Body of pancreas (tissue), 4 donors: ENCODE measurements at regions not wholly inside any gene's neighbourhood (a gene's known extent, or its start where the extent isn't known, plus 50 kb on each side); places are given as distances from the start of the nearest gene placed in this dataset.

Experiments used
- POLR2A ChIP-seq, 3 donors: fragments of 450-650 bp; IDR thresholded peaks; one replicate each; pipeline ENCODE4 v1.6.1; 2016; ENCODE audit warnings: antibody characterized with exemption in 3 of 3, mild to moderate bottlenecking in 2 of 3
- TF ChIP-seq, protein P1 (sequence below), 7 experiments: fragments of 450-650 bp in 4 of 7; fragments of 200-600 bp in 3 of 7; sonication (generic) in 3 of 7; IDR thresholded peaks; one replicate each; pipeline ENCODE4 v1.5.1; 2016 to 2019; ENCODE audit warnings: antibody characterized with exemption in 7 of 7

DNA sequence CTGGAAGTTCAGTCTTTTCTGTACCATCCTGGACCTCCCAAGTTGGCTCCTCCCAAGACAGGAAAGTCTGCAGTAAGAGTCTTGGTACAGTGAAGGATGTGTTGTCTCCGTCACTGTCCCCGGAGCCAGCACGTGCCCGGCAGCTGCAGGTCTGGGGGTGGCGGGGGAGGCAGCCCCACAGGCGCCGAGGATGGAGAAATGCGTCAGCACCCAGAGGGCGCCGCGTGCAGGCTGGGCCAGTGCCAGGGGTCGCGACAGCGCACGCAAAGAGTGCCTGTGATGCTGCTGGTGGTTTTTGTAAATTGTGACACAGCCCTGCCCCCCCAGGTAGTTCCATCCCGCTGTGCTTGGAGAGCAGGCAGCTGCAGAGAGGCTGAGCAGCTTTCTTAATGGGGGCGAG lies 1200.5 kb downstream of the BRD1 start:
- TF ChIP-seq, protein P1, sequence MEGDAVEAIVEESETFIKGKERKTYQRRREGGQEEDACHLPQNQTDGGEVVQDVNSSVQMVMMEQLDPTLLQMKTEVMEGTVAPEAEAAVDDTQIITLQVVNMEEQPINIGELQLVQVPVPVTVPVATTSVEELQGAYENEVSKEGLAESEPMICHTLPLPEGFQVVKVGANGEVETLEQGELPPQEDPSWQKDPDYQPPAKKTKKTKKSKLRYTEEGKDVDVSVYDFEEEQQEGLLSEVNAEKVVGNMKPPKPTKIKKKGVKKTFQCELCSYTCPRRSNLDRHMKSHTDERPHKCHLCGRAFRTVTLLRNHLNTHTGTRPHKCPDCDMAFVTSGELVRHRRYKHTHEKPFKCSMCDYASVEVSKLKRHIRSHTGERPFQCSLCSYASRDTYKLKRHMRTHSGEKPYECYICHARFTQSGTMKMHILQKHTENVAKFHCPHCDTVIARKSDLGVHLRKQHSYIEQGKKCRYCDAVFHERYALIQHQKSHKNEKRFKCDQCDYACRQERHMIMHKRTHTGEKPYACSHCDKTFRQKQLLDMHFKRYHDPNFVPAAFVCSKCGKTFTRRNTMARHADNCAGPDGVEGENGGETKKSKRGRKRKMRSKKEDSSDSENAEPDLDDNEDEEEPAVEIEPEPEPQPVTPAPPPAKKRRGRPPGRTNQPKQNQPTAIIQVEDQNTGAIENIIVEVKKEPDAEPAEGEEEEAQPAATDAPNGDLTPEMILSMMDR (IDR thresholded peaks at IDR 0.05): no peak
- TF ChIP-seq POLR2A (IDR thresholded peaks at IDR 0.05): no peak
